ENCODE measurements at regions not wholly inside any gene's neighbourhood (a gene's known extent, or its start where the extent isn't known, plus 50 kb on each side); places are given as distances from the start of the nearest gene placed in this dataset.

DNA sequence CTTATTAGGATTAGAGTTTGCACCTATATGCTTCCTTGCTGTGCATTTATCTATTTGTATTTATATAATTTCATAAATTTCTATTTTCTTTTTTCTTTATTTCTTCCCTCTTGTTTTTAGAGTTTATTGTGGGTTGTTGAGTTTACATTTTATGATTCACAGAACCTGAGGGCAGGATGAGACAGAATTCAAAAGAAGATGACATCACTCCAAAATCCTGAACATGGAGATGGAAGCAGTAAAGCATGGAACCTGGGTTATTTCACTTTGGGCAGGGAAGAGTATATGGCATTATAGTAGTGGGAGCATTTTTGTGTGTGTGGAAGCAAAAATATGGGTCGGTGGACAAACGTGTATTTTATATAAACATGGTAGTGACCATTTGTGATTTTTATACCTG lies 157.5 kb downstream of the RFX6 start (continued):
- no peak for TF ChIP-seq HOMEZ (CRISPR knock-in tag; IDR thresholded peaks at IDR 0.05)
- no peak for TF ChIP-seq ZNF398 (CRISPR knock-in tag; IDR thresholded peaks at IDR 0.05)
- no peak for TF ChIP-seq ZNF695 (CRISPR knock-in tag; IDR thresholded peaks at IDR 0.05)
- no peak for TF ChIP-seq TBP (optimal IDR thresholded peaks at IDR 0.05; ENCODE audit: low read depth, low read length)
- no peak for TF ChIP-seq HDAC8 (tag; IDR thresholded peaks at IDR 0.05)

GRCh38 chr6:117034971-117035370 lies 157.9 kb downstream of the RFX6 start:
- H3K79me2 ChIP-seq (ENCODE audit: control insufficient read depth, insufficient read depth, low read length), result no peaks in the 10 kb centered on the region
- no TSS peak for BruUV-seq (replicated peaks)
- H3K9me3 ChIP-seq (replicated peaks; ENCODE audit: control insufficient read depth, insufficient read depth, low read depth, low read length), result no peaks in the 10 kb centered on the region
- no peaks in the 10 kb centered on the region for H3K4me1 ChIP-seq (replicated peaks in 1 of 2; ENCODE audit: control insufficient read depth in 2 of 2, insufficient read depth in 2 of 2, low read length in 2 of 2)
- WGBS (ENCODE audit: insufficient coverage, low coverage, missing lambda C conversion rate), result 2% methylated on average over 4 of the region's 4 CpGs
- DNase-seq (ENCODE audit: extremely low read depth in 1 of 4, low spot score in 3 of 4) (no peak), FAIRE-seq (no peak), ATAC-seq (no peak)
- H4K20me1 ChIP-seq (replicated peaks; ENCODE audit: control insufficient read depth, insufficient read depth, low read length), result no peaks in the 10 kb centered on the region
- H3K4me3 ChIP-seq, result no peak overlapping the region
- no peaks in the 10 kb centered on the region for H3K27me3 ChIP-seq (ENCODE audit: control insufficient read depth in 2 of 2, insufficient read depth in 2 of 2, low read length in 2 of 2)
- no peaks in the 10 kb centered on the region for H3K9me1 ChIP-seq (ENCODE audit: control insufficient read depth, insufficient read depth, low read length)
- no peaks in the 10 kb centered on the region for H3K36me3 ChIP-seq (ENCODE audit: control insufficient read depth, insufficient read depth, low read length)
- intact Hi-C loops (cut with micrococcal nuclease), result no loop called here
- H2AFZ ChIP-seq (ENCODE audit: low read depth, low read length), result no peak overlapping the region
- H3K4me2 ChIP-seq (ENCODE audit: insufficient read depth, low read length), result no peak overlapping the region
- in situ Hi-C loops (cut with MboI), result no loop called here
- H3K9ac ChIP-seq (ENCODE audit: insufficient read depth in 1 of 2, low read depth in 2 of 2, low read length in 2 of 2), result no peak overlapping the region
- ChIA-PET CTCF (ENCODE audit: low intra/inter-chr PET ratio) (no interaction called here), POLR2A (no interaction called here)
- no peak overlapping the region for H3K27ac ChIP-seq (ENCODE audit: extremely low read depth, low read depth, low read length)
- TF ChIP-seq RNF2 (IDR thresholded peaks at IDR 0.05) (no peak), RFX1 (IDR thresholded peaks at IDR 0.05) (no peak), NCOA2 (IDR thresholded peaks at IDR 0.05; ENCODE audit: partially characterized antibody in 2 of 2) (no peak), RCOR1 (IDR thresholded peaks at IDR 0.05; ENCODE audit: borderline replicate concordance in 1 of 2, low read depth in 2 of 2, low read length in 2 of 2) (no peak), TFAM (CRISPR knock-in tag; conservative IDR thresholded peaks at IDR 0.05) (no peak), ZNF140 (CRISPR knock-in tag; IDR thresholded peaks at IDR 0.05) (no peak), ZNF57 (CRISPR knock-in tag; IDR thresholded peaks at IDR 0.05) (no peak), HMBOX1 (IDR thresholded peaks at IDR 0.05) (no peak), NONO (IDR thresholded peaks at IDR 0.05; ENCODE audit: low read depth in 2 of 2, low read length in 1 of 2) (no peak), ADNP (tag; IDR thresholded peaks at IDR 0.05) (no peak), SETDB1 (IDR thresholded peaks at IDR 0.05; ENCODE audit: low read length) (no peak)
- TF ChIP-seq, protein P1, sequence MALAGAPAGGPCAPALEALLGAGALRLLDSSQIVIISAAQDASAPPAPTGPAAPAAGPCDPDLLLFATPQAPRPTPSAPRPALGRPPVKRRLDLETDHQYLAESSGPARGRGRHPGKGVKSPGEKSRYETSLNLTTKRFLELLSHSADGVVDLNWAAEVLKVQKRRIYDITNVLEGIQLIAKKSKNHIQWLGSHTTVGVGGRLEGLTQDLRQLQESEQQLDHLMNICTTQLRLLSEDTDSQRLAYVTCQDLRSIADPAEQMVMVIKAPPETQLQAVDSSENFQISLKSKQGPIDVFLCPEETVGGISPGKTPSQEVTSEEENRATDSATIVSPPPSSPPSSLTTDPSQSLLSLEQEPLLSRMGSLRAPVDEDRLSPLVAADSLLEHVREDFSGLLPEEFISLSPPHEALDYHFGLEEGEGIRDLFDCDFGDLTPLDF (CRISPR knock-in tag; IDR thresholded peaks at IDR 0.05), result no peak
